NCI-H446 (cell line): ENCODE measurements at regions not wholly inside any gene's neighbourhood (a gene's known extent, or its start where the extent isn't known, plus 50 kb on each side); places are given as distances from the start of the nearest gene placed in this dataset.
A peak's percentile ranks its signal among the peaks of the same experiment; 100 is the strongest.

Source experiments
- DNase-seq, 2 experiments: peaks; one replicate each; lab custom pipeline; 2025; lab: John Stamatoyannopoulos, UW

GRCh38 chr2:45212953-45213635 lies 203.8 kb upstream of the SIX2 start:
- DNase-seq, result no peak

- no peak for DNase-seq
Measured at GRCh38 chr2:45211636-45212035, 202.4 kb upstream of the SIX2 start.

- no peak for DNase-seq
Measured at GRCh38 chr2:45210462-45211195, 201.4 kb upstream of the SIX2 start.

DNA sequence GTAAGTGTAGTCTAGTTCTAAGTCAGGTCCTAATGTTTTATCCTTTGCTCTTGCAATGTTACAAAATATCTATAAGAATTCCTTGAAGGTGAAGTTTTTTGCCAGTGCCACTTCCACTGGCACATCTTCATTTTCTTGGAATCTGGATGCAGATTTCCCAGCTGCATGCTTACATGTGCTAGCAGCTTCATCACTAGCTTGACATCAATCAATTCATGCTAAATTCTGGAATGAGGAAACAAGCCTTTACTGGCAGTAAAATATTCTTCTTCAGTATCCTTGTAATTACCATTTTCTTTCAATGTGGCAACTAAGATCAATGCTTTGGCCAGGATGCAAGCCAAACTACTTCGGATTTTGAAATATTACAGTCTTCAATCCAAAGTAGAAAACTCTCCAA lies 200.6 kb upstream of the SIX2 start:
- DNase-seq, result no peak

- no peak for DNase-seq
Measured at GRCh38 chr2:45209302-45209701, 200.1 kb upstream of the SIX2 start.

DNA sequence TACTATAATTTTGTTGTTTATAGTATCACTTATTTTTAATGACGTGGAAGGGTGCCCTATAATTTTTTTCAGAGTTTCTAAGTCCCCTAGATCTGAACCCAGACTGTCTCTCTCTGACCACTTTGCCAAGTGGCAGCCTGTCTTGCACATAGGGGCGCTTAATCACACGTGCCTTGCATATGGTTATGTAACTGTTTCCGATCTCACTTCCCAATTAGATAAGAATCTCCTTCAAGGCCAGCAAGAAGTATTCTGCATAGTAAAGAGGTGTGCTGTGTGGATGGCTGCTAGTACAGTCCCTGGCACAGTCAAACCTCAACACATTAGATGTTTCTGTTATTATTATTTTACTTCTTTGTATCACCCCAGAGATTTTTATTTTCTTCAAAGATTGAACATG lies 197.8 kb upstream of the SIX2 start:
- DNase-seq, result no peak

- no peak for DNase-seq
Measured at GRCh38 chr2:45205985-45206384, 196.7 kb upstream of the SIX2 start.

GRCh38 chr2:45205480-45205879 lies 196.2 kb upstream of the SIX2 start:
- no peak for DNase-seq

DNA sequence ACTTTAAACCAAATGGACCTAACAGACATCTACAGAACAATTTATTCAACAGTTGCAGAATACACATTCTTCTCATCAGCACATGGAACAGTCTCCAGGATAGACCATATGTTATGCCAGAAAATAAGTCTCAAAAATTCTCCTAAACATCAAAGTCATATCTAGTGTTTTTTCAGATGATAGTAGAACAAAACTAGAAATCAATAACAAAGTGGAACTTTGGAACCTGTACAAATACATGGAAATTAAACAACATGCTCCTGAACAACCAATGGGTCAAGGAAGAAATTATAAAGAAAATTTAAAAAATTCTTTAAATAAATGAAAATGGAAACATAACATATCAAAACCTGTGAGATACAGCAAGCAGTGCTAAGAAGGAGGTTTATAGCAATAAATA lies 194.1 kb upstream of the SIX2 start:
- DNase-seq, result no peak

DNA sequence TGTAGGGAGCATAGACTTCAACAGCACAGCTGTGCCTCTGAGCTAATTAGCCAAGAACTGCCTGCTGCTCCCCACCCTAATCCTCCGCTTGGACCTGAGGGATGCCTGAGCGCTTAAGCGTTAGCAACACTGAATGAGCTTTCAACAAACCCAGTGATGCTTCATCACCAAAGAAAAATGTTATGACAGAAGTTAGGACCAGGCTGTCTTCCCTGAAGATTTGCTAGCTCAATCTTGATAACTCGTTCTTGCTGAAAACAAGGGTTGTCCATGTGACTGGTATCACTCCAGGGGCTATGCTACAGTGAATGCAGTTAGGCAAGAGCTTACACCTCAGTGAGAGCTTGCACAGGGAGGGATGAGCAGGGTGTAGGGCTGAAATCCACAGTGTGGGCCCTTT lies 190.7 kb upstream of the SIX2 start:
- DNase-seq, result no peak

DNA sequence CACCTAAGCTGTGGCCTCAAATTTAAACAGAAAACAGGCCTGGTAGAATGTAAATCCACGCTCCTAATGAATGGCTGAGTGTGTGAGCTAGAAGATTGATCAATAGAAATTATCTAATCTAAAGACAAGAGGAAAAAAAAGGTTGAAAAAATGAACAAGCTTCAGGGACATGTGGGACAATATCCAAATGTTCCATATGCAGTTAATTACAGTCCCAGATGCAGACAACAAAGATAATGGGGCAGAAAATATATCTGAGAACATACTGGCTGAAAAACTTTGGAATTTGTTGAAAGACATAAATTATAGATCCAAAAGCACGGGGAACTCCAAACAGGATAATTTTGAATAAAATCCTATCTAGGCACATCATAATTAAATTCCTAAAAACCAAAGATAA lies 186.7 kb upstream of the SIX2 start:
- no peak for DNase-seq

DNA sequence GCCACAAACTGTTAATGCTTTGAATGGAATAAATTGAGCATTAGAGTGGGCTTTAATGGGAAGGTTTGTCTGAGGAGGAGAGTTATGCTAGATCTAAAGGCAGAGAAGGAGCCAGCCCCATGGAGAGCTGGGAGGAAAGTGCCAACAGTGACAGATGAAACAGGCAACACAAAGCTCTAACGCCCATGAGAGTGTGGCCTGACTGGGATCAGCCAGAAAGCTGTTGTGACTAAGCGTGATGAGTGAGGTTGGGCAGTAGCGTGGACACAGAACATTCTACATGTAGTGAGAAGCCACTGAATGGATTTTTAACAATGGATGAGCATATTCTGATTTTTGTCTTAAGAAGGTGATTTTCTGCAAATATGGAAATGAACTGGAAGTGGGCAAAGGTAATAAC lies 185.3 kb upstream of the SIX2 start:
- peak in 1 of 2 experiments; percentile 5 for DNase-seq

DNA sequence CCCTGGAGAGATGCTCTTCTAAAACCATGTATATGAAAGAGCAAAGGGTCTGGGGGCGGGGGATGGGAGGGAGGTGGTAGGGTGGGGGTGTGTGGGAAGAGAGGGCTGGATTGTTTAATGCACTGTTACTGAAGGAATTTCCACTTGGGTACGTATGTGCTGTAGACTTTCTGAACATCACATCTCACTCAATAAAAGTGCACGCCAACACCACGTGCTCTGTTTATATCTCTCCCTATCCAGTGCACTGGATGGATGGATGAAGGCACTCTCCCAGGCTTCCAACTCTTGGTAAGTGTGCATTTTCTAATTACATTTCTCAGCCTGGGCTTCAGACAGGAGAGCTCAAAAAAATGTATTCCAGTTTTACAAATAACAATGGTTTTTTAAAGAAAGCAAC lies 184.3 kb upstream of the SIX2 start:
- no peak for DNase-seq

DNA sequence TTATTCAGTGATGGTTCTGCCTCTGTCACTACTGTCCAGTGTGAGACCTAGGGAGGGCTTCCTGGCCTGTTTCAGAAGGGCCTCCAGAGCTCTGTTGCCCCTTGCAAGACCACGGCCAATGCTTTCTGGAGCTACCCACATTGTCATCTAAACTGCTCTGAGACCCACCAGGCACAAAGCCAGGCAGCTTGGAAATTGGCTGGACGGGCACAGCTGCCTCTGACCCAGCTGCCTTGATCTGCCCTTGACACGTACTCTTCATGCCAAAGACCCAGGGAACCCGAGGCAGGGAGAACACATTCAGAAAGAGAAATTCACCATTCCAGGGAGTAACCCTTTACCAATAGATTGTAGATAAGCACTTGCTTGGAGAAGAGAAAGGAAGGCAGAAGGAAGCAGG lies 183.7 kb upstream of the SIX2 start:
- no peak for DNase-seq

DNA sequence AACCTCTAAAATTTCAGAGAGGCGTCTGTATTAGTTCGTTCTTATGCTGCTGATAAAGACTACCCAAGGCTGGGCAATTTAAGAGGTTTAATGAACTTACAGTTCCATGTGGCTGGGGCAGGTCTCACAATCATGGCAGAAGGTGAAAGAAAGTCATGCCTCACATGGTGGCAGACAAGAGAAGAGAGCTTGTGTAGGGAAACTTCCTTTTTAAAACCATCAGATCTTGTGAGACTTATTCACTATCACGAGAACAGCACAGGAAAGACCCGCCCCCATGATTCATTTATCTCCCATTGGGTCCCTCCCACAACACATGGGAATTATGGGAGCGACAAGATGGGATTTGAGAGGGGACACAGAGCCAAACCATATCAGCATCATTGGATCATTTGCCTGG lies 183.2 kb upstream of the SIX2 start:
- DNase-seq, result no peak

- DNase-seq, result no peak
Measured at GRCh38 chr2:45191976-45192375, 182.7 kb upstream of the SIX2 start.

DNA sequence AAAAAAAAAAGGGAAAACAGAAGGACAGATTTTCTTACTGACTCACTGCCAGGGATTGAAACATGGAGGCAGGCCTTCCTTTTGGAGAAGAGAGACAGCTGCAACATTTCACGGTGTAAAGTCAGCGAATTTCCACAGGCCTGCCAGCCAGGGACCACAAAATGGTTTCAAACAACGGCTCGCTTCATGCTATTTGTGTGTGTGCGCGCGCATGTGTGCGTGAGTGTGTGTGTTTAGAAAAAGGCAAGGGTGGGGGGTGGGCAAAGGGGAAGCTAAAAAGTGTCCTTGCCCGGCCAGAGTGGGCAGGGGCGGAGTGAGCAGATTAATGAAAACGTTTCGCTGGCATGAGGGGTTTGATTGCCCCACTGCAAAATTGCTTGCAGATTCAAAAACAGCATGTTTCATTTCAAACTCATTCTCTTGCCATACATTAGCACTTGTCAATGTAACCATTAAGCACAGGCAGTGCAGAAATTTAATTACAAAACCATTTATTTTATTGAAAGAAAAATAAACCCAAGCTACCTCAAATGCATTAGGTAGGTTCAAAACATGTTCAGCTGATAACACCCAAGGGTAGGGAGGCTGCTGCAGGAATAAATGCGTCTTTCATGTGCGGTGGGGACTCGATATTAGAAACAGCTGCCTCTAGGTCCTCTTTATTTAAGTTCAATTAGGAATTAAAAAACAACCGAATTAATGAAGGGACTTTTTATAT lies 182.1 kb upstream of the SIX2 start:
- DNase-seq, result no peak

- no peak for DNase-seq
Measured at GRCh38 chr2:45190481-45190942, 181.3 kb upstream of the SIX2 start.

- no peak for DNase-seq
Measured at GRCh38 chr2:45184606-45185005, 175.4 kb upstream of the SIX2 start.

DNA sequence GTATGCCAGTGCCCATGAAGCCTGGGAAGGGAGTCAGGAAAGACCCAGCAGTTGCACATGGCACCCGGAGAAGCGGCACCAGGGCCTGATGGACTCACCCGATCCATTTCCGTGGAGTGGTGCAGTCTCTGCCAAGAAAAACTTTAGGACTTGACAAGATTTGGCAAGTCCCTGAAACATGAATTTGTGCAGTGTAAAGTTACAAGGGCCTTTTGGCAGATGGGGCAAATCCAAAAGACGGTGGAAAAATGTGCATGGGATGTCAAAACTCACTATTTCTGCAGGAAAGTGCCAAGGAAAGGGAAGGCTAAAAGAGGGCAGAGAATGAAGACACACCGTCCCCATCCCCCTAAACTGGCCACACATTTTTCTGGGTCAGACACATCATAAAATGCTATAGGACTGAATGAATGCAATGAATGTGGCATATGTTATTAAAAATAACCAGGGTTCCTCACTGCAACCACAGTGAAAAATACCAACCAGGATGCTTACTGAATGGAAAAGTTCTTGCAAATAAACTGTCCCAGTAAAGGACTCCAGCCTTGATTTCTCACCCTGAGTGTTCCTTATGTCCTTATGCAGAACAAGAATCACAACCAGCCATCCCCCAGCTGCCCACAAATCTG lies 173.5 kb upstream of the SIX2 start:
- peak in 1 of 2 experiments; percentile 54 for DNase-seq

DNA sequence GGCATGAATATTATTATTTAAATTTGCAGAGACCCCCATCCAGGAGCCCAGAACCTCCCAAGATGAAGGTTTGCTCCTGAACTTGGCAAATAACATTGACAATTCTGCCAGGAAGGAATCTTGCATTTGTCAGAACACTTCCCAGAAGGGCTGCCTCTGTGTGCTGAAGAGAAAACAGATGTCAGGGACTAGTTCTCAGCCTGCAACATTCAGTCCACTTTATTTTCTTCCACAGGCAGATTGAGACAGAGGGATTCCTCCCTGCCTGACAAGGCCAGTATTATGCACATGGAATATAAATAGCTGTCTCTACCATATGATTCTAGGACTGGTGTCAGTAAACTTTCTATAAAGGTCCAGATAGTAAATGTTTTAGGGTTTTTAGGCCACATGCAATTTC lies 171.5 kb upstream of the SIX2 start:
- DNase-seq, result no peak

DNA sequence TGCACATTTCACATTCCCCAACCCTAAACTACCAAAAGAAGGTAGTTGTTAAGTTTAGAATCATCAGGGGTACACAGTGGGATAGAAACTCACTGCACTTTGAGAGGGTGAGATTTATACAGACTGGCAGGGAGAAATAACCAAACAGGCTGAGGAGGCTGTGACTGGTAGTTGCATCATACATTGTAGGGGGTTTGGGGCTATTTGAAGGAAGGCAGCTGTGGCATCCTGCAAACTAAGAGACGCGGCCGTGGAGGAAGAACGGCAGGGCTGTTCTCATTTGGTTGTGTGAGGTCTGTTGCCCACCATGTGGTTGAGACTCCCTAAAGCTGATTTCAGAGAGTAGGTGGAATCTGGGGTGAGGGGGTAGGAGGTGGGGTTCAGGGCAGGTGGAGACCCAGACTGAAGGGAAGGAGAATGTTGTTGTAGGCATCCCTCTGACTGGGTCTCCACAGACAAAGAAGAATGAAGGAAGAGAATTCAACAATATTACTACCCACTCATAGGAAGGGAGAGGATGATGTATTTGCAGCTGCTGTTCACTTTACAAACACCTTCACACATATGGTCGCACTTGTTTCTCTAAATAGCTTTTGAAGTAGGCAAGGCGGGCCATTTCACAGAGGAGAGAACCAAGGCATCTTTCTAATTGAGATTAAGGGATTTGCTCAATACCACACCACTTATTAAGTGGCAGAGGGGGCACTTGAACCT lies 170.9 kb upstream of the SIX2 start:
- DNase-seq, result no peak
